Thyroid gland (tissue), 4 donors: ENCODE measurements at regions not wholly inside any gene's neighbourhood (a gene's known extent, or its start where the extent isn't known, plus 50 kb on each side); places are given as distances from the start of the nearest gene placed in this dataset.

ENCODE experiments used
- CTCF ChIP-seq, 6 experiments: fragments of 200-600 bp in 3 of 6; fragments of 450-650 bp in 3 of 6; sonication (generic) in 3 of 6; IDR thresholded peaks; one replicate each; pipeline ENCODE4 v1.5.1; 2016 to 2019; ENCODE audit warnings: antibody characterized with exemption in 6 of 6, mild to moderate bottlenecking in 2 of 6, inconsistent platforms in 1 of 6, moderate library complexity in 1 of 6
- POLR2A ChIP-seq, 2 donors: fragments of 450-650 bp; IDR thresholded peaks; one replicate each; pipeline ENCODE4 v1.6.1; 2017; ENCODE audit warnings: antibody characterized with exemption in 2 of 2, mild to moderate bottlenecking in 2 of 2, moderate library complexity in 1 of 2

- TF ChIP-seq CTCF (IDR thresholded peaks at IDR 0.05), result no peak
- TF ChIP-seq POLR2A (IDR thresholded peaks at IDR 0.05), result no peak
Measured at GRCh38 chr5:74421377-74421776, 219.2 kb downstream of the ENC1 start.
